OCI-LY7 (cell line): ENCODE measurements at regions not wholly inside any gene's neighbourhood (a gene's known extent, or its start where the extent isn't known, plus 50 kb on each side); places are given as distances from the start of the nearest gene placed in this dataset.

Experiments used
- EZH2phosphoT487 ChIP-seq: fragments of 200-600 bp; sonication (generic); IDR thresholded peaks from 2 replicates; pipeline ENCODE4 v1.6.1; 2018; ENCODE audit warnings: low read depth, borderline replicate concordance, mild to moderate bottlenecking, mixed run types, antibody characterized with exemption, low read length, moderate library complexity, mixed read lengths
- TF ChIP-seq, protein P1 (sequence below): fragments of 200-600 bp; sonication (generic); conservative IDR thresholded peaks from 2 replicates; pipeline ENCODE4 v1.5.1; 2014; ENCODE audit warnings: mild to moderate bottlenecking, antibody characterized with exemption, low read length, moderate library complexity, mixed read lengths

- TF ChIP-seq, protein P1, sequence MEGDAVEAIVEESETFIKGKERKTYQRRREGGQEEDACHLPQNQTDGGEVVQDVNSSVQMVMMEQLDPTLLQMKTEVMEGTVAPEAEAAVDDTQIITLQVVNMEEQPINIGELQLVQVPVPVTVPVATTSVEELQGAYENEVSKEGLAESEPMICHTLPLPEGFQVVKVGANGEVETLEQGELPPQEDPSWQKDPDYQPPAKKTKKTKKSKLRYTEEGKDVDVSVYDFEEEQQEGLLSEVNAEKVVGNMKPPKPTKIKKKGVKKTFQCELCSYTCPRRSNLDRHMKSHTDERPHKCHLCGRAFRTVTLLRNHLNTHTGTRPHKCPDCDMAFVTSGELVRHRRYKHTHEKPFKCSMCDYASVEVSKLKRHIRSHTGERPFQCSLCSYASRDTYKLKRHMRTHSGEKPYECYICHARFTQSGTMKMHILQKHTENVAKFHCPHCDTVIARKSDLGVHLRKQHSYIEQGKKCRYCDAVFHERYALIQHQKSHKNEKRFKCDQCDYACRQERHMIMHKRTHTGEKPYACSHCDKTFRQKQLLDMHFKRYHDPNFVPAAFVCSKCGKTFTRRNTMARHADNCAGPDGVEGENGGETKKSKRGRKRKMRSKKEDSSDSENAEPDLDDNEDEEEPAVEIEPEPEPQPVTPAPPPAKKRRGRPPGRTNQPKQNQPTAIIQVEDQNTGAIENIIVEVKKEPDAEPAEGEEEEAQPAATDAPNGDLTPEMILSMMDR: peak; percentile 75
- no peak for TF ChIP-seq EZH2phosphoT487
These were observed 477.1 kb downstream of the BRD1 start for GRCh38 chr22:49350441-49351121.
